Fibroblast of villous mesenchyme (primary cell): ENCODE measurements at regions not wholly inside any gene's neighbourhood (a gene's known extent, or its start where the extent isn't known, plus 50 kb on each side); places are given as distances from the start of the nearest gene placed in this dataset.
A peak's percentile ranks its signal among the peaks of the same experiment; 100 is the strongest.

ENCODE experiments used
- DNase-seq: peaks from one replicate; pipeline ENCODE4 v3.0.0-alpha.2; 2010; ENCODE audit warnings: low read depth
- H3K4me3 ChIP-seq: 2 replicates; pipeline ENCODE4 v1.5.1; 2011; ENCODE audit warnings: low read depth, mild to moderate bottlenecking, low read length
- TF ChIP-seq, protein P1 (sequence below): IDR thresholded peaks from 2 replicates; pipeline ENCODE4 v1.5.1; 2012; ENCODE audit warnings: low read depth, mild to moderate bottlenecking, low read length; ENCODE audit not compliant: insufficient read depth

DNA sequence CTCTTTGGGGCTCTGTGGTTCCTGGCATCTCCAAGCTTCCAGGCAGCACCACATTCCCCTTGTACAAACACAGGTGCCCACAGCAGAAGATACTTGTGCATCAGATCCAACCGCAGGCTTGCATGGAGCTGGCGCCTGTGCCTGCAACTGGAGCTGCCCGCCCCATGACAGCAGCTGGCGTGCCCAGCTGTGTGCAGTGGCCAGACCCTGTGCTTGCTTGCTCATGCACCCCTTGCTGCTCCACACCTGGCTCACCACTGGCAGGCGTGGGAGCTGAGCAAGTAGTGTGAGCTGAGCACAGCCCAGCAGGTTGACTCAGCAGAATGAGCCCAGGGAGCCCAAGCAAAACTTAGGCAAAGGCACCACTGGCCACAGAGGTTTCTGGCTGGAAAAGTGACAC lies 84.4 kb upstream of the STARD4 start:
- TF ChIP-seq, protein P1, sequence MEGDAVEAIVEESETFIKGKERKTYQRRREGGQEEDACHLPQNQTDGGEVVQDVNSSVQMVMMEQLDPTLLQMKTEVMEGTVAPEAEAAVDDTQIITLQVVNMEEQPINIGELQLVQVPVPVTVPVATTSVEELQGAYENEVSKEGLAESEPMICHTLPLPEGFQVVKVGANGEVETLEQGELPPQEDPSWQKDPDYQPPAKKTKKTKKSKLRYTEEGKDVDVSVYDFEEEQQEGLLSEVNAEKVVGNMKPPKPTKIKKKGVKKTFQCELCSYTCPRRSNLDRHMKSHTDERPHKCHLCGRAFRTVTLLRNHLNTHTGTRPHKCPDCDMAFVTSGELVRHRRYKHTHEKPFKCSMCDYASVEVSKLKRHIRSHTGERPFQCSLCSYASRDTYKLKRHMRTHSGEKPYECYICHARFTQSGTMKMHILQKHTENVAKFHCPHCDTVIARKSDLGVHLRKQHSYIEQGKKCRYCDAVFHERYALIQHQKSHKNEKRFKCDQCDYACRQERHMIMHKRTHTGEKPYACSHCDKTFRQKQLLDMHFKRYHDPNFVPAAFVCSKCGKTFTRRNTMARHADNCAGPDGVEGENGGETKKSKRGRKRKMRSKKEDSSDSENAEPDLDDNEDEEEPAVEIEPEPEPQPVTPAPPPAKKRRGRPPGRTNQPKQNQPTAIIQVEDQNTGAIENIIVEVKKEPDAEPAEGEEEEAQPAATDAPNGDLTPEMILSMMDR, result no peak
- no peak overlapping the region for H3K4me3 ChIP-seq
- no peak for DNase-seq

- no peak overlapping the region for H3K4me3 ChIP-seq
- no peak for DNase-seq
- TF ChIP-seq, protein P1, result no peak
Observed at GRCh38 chr5:111595425-111595824, 83.1 kb upstream of the STARD4 start.

DNA sequence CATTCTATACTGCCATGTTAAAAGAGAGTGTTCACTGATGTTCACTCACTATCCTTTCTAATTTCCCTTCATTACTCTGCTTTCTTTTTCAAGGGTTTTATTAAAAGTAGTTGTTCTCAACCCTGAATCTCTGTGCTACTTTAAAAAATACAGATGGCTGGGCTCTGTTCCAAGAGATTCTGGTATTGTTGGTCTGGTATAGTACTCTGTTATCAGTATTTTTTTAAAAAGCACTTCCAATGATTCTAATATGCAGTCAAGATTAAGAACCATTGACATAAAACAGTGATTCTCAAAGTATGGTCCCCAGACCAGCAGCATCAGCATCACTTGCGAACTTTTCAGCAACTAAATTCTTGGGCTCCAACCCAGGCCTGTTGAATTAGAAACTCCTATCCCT lies 77.0 kb upstream of the STARD4 start:
- TF ChIP-seq, protein P1, result no peak
- no peak for DNase-seq
- H3K4me3 ChIP-seq, result no peak overlapping the region

GRCh38 chr5:111587728-111588127 lies 75.4 kb upstream of the STARD4 start:
- no peak overlapping the region for H3K4me3 ChIP-seq
- no peak for DNase-seq

GRCh38 chr5:111585946-111586345 lies 73.6 kb upstream of the STARD4 start:
- no peak overlapping the region for H3K4me3 ChIP-seq
- TF ChIP-seq, protein P1, result no peak
- DNase-seq, result no peak

More at GRCh38 chr5:111587728-111588127, 75.4 kb upstream of the STARD4 start:
- TF ChIP-seq, protein P1, result no peak

GRCh38 chr5:111585291-111585690 lies 73.0 kb upstream of the STARD4 start:
- no peak overlapping the region for H3K4me3 ChIP-seq
- TF ChIP-seq, protein P1, result no peak
- DNase-seq, result no peak

DNA sequence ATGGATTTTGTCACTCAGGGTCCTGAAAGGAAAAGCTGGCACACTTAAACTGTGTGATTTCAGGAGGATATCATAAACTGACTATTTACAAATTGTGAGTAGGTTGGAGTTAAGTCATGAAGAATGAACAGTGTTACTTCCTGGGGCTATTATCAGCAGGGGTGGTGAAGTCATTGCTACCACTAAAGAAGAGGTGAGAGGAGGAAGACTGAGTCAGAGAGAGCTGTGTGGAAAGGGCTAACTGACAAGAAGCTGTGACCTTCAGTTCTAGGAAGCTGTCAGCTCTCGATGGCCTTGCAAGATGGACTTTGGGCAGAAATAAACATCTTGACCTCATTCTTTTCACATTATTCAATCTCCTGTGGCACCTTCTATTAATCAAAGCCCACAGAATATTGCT lies 72.3 kb upstream of the STARD4 start:
- H3K4me3 ChIP-seq, result no peak overlapping the region
- peak; percentile 84 for DNase-seq
- TF ChIP-seq, protein P1, result no peak
